Upper lobe of left lung (tissue), 4 donors: ENCODE measurements at regions not wholly inside any gene's neighbourhood (a gene's known extent, or its start where the extent isn't known, plus 50 kb on each side); places are given as distances from the start of the nearest gene placed in this dataset.

ENCODE experiments used
- POLR2A ChIP-seq, 4 donors: fragments of 450-650 bp; IDR thresholded peaks; one replicate each; pipeline ENCODE4 v1.5.1; 2016 to 2017; ENCODE audit warnings: antibody characterized with exemption in 4 of 4, mild to moderate bottlenecking in 2 of 4
- POLR2AphosphoS5 ChIP-seq, 2 donors: sonication (generic); formaldehyde crosslinking; IDR thresholded peaks; one replicate each; pipeline ENCODE4 v1.5.1; 2017; ENCODE audit warnings: antibody characterized with exemption in 2 of 2
- TF ChIP-seq, protein P1 (sequence below), 6 experiments: fragments of 450-650 bp in 4 of 6; fragments of 200-600 bp in 2 of 6; sonication (generic) in 2 of 6; IDR thresholded peaks; one replicate each; pipeline ENCODE4 v1.5.1; 2016 to 2019; ENCODE audit warnings: antibody characterized with exemption in 6 of 6

DNA sequence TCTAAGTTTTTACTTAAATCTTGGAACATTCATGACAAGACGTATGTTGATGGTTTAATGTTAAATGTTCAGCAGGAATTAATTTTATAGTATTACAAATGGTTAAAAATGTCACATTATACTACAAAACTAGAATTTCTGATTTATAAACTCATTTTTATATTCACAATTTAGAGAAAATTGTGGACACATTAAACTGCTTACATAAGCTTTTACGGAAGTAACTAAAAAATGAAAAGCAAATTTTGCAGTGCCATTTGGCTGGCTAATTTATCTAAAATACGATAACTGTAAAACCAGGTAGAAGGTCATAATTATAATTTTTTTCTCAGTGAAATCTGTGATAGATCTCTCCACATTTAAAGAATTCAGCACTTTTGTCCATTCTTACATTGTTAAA is 190.2 kb upstream of the GPC6 start:
- TF ChIP-seq POLR2A (IDR thresholded peaks at IDR 0.05) (no peak), POLR2AphosphoS5 (IDR thresholded peaks at IDR 0.05) (no peak)
- TF ChIP-seq, protein P1, sequence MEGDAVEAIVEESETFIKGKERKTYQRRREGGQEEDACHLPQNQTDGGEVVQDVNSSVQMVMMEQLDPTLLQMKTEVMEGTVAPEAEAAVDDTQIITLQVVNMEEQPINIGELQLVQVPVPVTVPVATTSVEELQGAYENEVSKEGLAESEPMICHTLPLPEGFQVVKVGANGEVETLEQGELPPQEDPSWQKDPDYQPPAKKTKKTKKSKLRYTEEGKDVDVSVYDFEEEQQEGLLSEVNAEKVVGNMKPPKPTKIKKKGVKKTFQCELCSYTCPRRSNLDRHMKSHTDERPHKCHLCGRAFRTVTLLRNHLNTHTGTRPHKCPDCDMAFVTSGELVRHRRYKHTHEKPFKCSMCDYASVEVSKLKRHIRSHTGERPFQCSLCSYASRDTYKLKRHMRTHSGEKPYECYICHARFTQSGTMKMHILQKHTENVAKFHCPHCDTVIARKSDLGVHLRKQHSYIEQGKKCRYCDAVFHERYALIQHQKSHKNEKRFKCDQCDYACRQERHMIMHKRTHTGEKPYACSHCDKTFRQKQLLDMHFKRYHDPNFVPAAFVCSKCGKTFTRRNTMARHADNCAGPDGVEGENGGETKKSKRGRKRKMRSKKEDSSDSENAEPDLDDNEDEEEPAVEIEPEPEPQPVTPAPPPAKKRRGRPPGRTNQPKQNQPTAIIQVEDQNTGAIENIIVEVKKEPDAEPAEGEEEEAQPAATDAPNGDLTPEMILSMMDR (IDR thresholded peaks at IDR 0.05) = no peak
